GM23338 (cell line): ENCODE measurements at regions not wholly inside any gene's neighbourhood (a gene's known extent, or its start where the extent isn't known, plus 50 kb on each side); places are given as distances from the start of the nearest gene placed in this dataset.

Experiments
- CREB1 ChIP-seq: fragments of 250-450 bp; sonication (Bioruptor Pico); IDR thresholded peaks from 2 replicates; pipeline ENCODE4 v1.5.0; 2020; ENCODE audit warnings: low read depth, mild to moderate bottlenecking, moderate library complexity
- EZH2 ChIP-seq: fragments of 200-600 bp; sonication (generic); IDR thresholded peaks from one replicate; pipeline ENCODE4 v1.8.0; 2017; ENCODE audit warnings: antibody characterized with exemption, mild to moderate bottlenecking, low read depth; ENCODE audit not compliant: unreplicated experiment
- JUNB ChIP-seq: IDR thresholded peaks from one replicate; pipeline ENCODE4 v1.6.1; 2016; ENCODE audit warnings: antibody characterized with exemption; ENCODE audit not compliant: unreplicated experiment
- TF ChIP-seq, protein P1 (sequence below): fragments of 250-450 bp; sonication (Bioruptor Pico); IDR thresholded peaks from 2 replicates; pipeline ENCODE4 v1.5.0; 2020; ENCODE audit warnings: mild to moderate bottlenecking, moderate library complexity
- TF ChIP-seq, protein P2 (sequence below): IDR thresholded peaks from one replicate; pipeline ENCODE4 v1.6.1; 2018; ENCODE audit warnings: antibody characterized with exemption; ENCODE audit not compliant: unreplicated experiment
- TF ChIP-seq, protein P3 (sequence below): IDR thresholded peaks from 2 replicates; pipeline ENCODE4 v1.6.1; 2016; ENCODE audit warnings: antibody characterized with exemption

DNA sequence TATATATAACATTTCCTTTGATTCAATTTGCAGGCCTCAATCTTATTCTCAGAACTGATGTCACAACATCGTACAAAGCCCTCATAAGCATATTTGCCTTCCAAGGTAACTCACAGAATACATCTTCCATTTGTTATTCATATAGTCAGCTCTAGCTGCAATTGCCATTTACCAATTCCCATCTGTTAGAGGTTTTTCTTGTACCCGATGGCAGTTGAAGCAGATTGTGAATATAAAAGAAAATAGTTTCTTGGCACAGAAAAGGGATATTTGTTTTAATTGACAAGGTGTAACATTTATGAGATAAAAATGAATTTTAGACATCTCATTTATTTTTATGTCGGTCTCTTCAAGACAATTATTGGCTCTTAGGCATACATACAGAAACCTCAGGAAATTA is 311.3 kb downstream of the TRIML1 start (continued):
- TF ChIP-seq, protein P1, sequence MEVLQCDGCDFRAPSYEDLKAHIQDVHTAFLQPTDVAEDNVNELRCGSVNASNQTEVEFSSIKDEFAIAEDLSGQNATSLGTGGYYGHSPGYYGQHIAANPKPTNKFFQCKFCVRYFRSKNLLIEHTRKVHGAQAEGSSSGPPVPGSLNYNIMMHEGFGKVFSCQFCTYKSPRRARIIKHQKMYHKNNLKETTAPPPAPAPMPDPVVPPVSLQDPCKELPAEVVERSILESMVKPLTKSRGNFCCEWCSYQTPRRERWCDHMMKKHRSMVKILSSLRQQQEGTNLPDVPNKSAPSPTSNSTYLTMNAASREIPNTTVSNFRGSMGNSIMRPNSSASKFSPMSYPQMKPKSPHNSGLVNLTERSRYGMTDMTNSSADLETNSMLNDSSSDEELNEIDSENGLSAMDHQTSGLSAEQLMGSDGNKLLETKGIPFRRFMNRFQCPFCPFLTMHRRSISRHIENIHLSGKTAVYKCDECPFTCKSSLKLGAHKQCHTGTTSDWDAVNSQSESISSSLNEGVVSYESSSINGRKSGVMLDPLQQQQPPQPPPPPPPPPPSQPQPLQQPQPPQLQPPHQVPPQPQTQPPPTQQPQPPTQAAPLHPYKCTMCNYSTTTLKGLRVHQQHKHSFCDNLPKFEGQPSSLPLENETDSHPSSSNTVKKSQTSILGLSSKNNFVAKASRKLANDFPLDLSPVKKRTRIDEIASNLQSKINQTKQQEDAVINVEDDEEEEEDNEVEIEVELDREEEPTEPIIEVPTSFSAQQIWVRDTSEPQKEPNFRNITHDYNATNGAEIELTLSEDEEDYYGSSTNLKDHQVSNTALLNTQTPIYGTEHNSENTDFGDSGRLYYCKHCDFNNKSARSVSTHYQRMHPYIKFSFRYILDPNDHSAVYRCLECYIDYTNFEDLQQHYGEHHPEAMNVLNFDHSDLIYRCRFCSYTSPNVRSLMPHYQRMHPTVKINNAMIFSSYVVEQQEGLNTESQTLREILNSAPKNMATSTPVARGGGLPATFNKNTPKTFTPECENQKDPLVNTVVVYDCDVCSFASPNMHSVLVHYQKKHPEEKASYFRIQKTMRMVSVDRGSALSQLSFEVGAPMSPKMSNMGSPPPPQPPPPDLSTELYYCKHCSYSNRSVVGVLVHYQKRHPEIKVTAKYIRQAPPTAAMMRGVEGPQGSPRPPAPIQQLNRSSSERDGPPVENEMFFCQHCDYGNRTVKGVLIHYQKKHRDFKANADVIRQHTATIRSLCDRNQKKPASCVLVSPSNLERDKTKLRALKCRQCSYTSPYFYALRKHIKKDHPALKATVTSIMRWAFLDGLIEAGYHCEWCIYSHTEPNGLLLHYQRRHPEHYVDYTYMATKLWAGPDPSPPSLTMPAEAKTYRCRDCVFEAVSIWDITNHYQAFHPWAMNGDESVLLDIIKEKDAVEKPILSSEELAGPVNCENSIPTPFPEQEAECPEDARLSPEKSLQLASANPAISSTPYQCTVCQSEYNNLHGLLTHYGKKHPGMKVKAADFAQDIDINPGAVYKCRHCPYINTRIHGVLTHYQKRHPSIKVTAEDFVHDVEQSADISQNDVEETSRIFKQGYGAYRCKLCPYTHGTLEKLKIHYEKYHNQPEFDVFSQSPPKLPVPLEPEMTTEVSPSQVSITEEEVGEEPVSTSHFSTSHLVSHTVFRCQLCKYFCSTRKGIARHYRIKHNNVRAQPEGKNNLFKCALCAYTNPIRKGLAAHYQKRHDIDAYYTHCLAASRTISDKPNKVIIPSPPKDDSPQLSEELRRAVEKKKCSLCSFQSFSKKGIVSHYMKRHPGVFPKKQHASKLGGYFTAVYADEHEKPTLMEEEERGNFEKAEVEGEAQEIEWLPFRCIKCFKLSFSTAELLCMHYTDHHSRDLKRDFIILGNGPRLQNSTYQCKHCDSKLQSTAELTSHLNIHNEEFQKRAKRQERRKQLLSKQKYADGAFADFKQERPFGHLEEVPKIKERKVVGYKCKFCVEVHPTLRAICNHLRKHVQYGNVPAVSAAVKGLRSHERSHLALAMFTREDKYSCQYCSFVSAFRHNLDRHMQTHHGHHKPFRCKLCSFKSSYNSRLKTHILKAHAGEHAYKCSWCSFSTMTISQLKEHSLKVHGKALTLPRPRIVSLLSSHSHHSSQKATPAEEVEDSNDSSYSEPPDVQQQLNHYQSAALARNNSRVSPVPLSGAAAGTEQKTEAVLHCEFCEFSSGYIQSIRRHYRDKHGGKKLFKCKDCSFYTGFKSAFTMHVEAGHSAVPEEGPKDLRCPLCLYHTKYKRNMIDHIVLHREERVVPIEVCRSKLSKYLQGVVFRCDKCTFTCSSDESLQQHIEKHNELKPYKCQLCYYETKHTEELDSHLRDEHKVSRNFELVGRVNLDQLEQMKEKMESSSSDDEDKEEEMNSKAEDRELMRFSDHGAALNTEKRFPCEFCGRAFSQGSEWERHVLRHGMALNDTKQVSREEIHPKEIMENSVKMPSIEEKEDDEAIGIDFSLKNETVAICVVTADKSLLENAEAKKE (CRISPR knock-in tag): no peak
- no peak for TF ChIP-seq JUNB
- TF ChIP-seq CREB1 (CRISPR knock-in tag): no peak
- TF ChIP-seq, protein P2, sequence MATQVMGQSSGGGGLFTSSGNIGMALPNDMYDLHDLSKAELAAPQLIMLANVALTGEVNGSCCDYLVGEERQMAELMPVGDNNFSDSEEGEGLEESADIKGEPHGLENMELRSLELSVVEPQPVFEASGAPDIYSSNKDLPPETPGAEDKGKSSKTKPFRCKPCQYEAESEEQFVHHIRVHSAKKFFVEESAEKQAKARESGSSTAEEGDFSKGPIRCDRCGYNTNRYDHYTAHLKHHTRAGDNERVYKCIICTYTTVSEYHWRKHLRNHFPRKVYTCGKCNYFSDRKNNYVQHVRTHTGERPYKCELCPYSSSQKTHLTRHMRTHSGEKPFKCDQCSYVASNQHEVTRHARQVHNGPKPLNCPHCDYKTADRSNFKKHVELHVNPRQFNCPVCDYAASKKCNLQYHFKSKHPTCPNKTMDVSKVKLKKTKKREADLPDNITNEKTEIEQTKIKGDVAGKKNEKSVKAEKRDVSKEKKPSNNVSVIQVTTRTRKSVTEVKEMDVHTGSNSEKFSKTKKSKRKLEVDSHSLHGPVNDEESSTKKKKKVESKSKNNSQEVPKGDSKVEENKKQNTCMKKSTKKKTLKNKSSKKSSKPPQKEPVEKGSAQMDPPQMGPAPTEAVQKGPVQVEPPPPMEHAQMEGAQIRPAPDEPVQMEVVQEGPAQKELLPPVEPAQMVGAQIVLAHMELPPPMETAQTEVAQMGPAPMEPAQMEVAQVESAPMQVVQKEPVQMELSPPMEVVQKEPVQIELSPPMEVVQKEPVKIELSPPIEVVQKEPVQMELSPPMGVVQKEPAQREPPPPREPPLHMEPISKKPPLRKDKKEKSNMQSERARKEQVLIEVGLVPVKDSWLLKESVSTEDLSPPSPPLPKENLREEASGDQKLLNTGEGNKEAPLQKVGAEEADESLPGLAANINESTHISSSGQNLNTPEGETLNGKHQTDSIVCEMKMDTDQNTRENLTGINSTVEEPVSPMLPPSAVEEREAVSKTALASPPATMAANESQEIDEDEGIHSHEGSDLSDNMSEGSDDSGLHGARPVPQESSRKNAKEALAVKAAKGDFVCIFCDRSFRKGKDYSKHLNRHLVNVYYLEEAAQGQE: no peak
- TF ChIP-seq EZH2: no peak
- TF ChIP-seq, protein P3, sequence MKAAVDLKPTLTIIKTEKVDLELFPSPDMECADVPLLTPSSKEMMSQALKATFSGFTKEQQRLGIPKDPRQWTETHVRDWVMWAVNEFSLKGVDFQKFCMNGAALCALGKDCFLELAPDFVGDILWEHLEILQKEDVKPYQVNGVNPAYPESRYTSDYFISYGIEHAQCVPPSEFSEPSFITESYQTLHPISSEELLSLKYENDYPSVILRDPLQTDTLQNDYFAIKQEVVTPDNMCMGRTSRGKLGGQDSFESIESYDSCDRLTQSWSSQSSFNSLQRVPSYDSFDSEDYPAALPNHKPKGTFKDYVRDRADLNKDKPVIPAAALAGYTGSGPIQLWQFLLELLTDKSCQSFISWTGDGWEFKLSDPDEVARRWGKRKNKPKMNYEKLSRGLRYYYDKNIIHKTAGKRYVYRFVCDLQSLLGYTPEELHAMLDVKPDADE: no peak
